ENCODE measurements at regions not wholly inside any gene's neighbourhood (a gene's known extent, or its start where the extent isn't known, plus 50 kb on each side); places are given as distances from the start of the nearest gene placed in this dataset.

- no peak for TF ChIP-seq CTCF (IDR thresholded peaks at IDR 0.05; ENCODE audit: extremely low read depth in 1 of 2, insufficient read depth in 1 of 2, low read depth in 1 of 2, low read length in 2 of 2)
- TF ChIP-seq POLR2A (IDR thresholded peaks at IDR 0.05; ENCODE audit: low read depth, low read length) = no peak
- TF ChIP-seq FOS (IDR thresholded peaks at IDR 0.05; ENCODE audit: borderline replicate concordance, insufficient read depth, low read length) = no peak
- no peak for TF ChIP-seq MAX (IDR thresholded peaks at IDR 0.05; ENCODE audit: insufficient read depth, insufficient read length)
- no peak for TF ChIP-seq MYC (IDR thresholded peaks at IDR 0.05; ENCODE audit: low read depth, low read length)
- no peak for TF ChIP-seq POLR2AphosphoS5 (IDR thresholded peaks at IDR 0.05; ENCODE audit: insufficient read depth, low read depth, low read length)
- TF ChIP-seq EZH2 (IDR thresholded peaks at IDR 0.05; ENCODE audit: borderline replicate concordance, low read depth, low read length, severe bottlenecking) = no peak
- TF ChIP-seq JUN (IDR thresholded peaks at IDR 0.05; ENCODE audit: borderline replicate concordance, insufficient read depth, insufficient read length, low read depth) = no peak
- no peak for TF ChIP-seq GATA2 (IDR thresholded peaks at IDR 0.05; ENCODE audit: insufficient read depth, insufficient read length, low read depth, low read length)
These were observed 70.4 kb downstream of the CMAS start for GRCh38 chr12:22116376-22116775.
